ENCODE measurements at regions not wholly inside any gene's neighbourhood (a gene's known extent, or its start where the extent isn't known, plus 50 kb on each side); places are given as distances from the start of the nearest gene placed in this dataset.

DNA sequence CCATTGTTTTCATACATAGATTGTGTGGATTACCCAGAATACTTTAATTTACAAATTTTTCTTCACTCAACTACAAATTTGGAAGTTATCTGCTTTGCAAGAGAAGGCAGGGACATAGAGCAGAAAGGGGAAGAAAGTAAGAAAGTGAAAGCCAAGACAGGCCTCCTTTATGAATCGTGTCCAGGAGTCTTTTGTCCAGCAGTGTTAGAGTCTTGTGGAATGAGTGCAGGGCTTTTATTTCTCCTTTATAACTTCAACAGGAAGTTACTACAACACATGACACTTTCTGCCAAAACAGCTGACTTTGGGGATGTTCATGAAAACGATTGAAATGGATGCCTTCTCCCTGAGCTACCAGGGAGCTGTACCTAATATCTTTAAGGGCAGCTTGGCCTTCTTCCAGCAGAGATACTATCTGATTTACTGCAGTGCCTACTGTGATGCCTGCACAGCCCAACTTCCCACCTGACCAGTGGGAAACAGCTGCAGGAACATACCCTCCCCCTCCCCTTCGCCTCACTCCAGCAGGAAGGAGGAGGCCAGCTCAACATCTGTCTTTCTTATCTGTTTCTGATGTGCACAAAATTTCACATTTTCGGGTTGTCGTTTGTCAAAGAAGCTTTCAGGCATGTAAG lies 557.7 kb upstream of the SLIT2 start:
- no peak for DNase-seq

DNA sequence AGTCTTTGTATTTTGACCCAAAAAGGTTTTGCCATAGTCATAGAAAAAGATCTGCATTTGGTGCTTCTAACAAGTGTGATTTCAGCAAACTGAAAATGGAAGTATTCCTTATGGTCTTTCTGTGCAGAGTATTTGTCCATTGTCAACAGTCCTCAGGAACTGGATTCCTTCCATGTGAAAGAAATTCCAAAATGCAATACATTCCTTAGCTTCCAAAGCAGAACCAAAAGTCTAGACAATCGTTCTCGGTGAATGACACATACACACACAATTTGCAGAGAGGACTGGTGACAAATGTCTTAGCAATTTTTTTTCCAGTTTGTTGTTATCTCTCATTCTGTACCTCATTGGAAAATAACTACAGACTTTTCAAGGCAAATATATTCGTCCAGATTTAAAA lies 562.2 kb upstream of the SLIT2 start:
- no peak for DNase-seq

DNA sequence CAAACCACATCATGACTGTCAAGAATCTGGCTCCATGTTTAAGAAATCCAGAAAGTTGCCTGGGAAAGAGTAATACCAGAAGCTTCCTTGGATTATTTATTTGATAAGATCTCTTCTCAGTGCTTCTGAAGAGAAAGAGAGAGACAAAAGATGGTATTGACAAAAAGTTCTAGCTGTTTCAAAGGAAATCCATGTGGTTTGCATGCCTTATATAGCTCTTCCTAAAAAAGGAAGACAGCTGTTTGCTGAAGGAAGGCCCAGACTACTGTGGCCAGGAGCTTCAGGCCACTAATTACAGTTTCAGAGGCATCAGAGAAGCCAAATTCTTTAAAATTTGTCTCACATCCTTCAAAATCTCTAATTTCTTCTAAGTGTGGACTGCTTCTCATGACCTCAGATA lies 565.2 kb upstream of the SLIT2 start:
- DNase-seq: no peak

DNA sequence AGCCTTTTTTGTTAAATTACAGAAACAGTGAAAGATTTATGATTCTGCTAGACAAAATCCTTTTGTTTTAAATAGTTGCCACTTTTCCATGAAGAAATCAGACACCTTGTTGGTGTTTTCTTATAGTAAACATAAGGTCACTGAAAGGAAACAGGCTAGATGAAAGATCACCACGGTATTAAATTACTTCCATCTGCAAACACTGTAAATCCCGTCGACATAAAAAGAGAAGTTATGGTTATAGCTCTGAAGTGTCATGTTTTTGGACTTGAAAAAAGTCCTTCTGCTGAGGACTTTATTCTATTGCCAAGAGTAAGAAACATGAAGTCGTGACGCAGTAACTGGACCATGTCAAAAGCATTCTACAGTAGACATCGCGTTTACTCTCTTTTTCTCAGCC lies 567.6 kb upstream of the SLIT2 start:
- no peak for DNase-seq

DNA sequence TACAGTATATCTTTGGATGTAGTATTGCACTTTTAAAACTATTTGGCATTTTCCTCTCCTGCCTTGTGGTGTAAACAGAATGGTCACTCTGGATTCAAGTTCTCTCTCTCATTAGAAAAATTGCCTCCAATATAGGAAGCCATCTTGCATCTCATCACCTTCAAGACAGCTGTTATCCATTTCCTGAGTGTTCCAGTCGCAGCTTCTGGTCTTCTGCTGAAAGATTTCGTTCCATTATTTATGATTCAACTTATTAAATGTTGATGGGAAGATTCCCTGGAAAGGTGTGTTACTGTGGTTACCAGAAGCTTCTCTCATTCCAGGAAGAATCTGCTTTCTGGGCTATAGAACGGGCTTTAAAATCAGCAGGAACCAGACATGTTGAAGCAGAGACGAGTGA lies 568.3 kb upstream of the SLIT2 start:
- no peak for DNase-seq

DNA sequence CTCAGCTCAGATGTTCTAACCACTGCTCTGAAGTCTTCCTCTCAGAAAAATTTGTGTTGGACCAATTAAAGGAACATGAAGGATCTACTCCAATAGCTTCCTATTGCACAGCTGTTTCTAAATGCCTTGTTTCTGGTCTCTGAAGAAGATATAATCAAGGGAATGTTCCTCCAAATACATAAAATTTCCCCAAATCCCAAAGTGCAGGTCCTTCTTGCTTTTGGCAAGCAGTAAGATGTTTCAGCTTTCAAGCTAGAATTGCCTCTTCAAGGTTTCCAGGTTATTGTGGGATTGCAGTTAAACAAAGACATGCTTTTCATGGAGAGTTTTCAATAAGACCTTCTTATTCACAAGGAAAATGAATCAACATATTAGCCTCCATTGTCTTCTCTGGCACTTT lies 574.5 kb upstream of the SLIT2 start:
- DNase-seq: no peak

DNA sequence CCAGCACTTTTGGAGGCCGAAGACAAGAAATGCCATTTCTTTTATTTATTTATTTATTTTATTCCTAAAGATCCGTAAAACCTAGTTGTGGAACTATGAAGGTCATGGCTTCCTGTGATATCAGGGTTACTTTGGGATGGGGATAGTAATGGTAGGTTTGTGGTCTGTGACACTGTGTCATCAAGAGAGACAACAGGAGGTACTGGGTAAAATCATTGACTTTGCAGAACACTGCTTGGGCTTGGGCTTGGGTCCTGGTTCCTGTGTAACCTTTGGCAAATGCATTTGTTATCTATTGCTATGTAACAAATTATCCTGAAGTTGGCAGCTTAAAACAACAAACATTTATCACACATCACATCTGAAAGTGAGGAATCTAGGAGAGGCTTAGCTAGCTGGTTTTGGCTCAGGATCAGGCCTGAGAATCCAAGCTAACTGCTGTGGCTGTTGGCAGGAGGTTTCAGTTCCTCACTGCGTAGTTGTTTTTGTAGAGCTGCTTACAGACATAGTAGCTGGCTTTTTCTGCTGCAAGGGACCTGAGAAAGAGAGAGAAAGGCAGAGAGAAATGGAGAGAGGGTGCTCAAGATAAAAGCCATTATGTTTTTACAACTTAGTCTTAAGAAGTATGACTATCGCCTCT lies 576.4 kb upstream of the SLIT2 start:
- no peak for DNase-seq

DNA sequence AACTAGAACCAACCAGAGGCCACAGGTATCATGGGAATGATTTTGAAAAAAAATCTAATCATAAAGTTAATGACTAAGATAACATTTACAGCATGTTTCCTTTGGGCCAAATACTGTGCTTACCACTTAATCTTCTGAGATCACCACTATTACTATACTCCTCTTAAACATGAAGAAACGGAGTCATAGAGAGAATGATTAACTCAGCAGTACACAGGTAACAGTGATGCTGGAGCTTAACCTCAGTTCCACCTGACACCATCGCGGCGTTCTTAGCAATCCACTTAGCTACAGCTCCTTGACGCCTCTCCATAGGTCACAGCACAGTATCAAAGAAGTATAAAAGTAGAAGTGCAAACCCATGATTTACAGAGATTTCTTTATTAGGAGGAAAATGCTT lies 592.6 kb upstream of the SLIT2 start:
- no peak for DNase-seq

DNA sequence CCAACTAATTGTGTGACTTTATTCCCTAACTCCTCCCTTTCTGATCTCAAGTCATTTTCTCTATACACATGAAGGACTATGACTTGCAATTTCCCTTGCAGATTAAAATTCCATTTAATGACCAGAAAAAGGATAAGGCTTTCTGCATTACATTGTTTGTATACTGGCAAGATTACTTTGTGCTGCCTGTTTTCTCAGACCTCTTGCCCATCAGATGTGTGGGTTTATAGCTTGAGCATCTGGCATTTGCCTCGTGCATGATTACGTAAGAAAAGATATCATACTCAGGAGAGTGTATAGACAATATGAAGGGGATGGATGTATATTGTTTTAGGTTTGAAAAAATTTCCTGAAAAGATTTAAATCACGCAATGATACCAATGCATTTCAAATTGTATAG lies 593.8 kb upstream of the SLIT2 start:
- no peak for DNase-seq

DNA sequence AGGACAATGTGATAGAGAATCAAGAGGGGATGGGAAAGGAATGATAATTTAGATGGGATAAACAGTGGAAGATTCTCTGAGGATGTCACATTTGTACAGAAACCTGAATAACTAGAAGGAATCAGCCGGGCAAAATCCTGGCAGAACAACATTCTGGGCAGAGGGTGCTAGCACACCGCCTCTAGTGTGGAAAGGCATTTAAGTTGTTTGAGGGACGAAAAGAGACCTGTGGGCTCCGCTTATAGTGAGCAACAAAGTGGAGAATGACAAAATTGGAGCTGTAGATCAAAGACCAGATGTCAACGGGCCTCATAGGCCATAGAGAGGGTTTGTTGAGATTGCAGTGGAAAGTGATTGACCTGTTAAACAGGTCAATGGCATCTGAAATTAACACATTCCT lies 596.0 kb upstream of the SLIT2 start:
- no peak for DNase-seq

DNA sequence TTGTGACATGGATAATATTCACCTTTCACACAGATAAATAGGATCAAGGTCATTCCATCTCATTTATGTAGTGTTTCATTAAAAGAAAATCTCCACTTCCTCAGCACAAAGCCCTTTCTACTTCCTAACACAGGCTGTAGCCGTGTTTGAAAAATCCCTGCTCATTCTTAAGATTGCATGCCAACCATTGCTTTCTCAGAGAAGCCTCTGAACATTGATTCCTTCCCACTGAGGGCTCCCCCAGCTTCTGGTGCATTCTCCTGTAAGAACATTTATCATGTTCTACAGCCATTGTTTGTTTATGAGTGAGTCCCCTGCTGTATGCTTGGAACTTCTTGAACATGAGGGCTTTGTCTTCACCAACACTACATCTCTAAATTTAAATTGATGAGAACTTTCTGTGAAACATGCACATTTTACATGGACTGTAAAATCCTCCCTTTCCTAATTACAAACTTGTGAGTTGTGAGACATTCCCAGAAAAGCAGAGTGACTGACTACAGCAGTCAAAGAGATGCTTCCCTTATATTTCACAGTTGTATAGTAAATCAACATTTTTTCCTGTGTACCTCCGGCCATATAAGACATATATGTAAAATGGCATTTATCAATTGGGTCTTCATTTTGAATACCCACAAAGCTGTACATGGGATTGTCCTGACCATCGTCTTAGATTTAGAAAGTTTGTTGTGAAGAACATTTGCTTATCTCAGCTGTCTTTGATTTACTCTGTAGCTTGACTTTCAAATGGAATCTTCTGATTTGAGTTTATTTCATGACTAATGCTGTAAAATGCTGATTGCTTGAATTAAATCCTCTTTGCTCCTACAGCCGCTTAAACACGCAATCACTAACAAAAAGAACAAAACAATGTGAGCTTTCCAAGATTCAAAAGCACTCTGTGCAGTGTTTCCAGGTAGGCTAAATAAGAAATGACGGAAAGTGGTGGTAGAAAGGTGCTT lies 600.5 kb upstream of the SLIT2 start:
- no peak for DNase-seq

DNA sequence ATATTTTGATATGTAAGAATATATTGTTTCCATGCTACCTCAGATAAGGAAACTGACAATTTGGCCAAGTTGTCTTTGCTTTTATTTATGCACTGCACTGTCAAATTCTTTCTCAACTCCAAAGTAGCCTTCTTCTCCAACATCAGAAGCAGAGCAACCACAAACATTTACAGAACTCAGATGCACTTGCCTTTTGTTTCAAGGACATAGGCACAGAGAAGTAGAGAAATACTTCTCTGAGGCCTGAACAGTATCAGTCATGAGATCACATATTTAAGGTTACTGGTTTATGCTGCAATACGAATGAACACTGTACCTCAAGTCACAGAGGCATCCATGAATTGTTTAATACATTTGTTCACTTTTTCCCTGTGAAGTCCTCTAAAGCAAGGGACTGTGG lies 606.1 kb upstream of the SLIT2 start:
- DNase-seq: no peak

DNA sequence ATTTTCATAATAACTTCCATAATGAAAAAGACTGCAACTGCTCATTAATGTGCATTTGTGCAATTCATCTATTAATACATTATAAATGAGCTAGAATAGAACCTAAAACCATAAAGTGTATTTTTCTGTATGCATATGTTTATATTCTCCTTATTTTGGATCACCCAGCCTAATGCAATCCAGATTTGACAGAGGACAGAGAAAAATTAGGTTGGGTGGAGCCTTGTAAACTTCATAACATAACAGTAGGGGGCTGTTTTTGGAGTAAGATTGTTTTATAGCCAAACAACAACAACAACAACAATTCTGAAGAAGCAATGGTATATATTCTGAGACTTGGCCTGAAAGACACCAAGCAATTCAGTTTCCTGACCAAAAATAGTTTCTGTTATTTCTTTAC lies 615.3 kb upstream of the SLIT2 start:
- no peak for DNase-seq

DNA sequence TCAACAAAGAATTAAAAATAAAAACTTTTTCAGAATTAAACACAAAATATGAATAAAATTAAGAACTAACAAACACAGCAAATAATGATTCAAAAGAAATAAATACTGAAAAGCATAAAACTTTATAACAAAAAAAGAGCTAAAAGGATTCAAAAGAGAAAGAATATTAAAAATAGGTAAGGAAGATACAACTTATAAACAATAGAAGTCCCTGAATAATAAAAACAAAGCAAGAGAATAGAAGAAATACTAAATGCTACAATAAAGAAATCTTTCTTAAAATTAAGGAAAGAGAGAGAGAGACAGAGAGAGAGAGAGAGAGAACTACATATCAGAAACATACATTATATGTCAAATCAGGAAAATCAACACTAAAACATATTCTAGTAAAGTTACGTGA lies 619.9 kb upstream of the SLIT2 start:
- no peak for DNase-seq

DNA sequence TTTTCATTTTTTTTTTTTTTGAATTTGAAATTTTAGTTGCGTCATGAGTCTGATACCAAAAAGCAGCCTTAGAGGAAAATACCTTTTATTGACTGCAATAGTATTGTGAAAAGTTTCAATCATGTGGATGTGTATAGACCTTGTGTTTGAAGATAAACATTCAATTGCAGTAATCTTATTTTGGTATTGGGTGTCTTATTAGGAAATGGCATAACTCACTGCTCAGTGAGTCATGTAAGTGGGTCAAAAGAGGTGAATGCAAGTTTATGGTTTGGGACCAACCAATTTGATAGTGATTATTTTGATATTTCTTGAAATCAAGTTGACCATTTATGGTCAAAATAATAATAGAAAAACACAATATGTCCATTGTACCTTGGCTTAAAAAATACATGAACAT lies 627.8 kb upstream of the SLIT2 start:
- DNase-seq: no peak

DNA sequence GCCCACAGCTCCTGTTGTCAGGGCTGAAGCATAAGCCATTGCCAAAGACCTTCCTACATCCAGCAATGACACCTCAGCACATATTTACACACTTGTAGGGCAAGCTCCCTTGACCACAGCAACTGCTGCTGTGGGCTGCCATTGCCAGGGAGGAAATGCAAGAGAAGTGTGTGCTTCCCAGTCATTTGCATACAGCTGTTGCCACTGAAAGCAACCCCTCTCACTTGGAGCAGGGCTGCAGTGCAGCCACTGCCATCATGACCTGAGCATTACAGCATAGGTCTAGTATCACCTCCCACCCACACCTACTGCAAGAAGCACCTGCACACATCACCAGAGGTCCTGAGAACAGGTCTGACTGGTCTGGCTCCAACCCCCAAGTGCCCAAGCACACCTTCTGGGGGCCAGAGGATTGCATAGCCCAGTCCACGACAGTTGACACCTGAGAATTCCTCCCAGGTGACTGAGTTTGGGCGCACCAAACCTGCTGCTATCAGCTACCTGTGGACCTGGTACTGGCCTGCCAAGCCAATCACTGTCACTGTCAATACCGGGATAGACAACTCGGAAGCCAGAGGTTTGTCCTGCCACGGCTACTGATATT lies 636.5 kb upstream of the SLIT2 start:
- no peak for DNase-seq

DNA sequence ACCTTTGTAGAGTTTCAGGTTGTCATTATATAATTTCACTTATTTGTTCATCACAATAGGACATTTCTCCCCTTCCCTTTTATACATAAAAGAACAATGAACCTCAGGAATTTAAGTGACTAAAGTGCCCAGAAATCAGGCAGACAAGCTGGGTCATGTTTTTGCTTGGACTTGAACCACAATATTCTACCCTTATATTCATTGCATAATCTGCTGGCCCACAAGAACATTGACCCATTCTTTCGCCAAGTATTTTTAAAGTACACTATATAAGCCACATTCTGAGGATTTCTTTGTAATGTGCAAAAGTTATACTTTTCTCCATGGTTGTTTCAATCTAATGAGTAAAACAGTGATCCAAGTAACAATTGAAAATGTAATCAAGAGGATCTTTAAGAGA lies 637.5 kb upstream of the SLIT2 start:
- no peak for DNase-seq

DNA sequence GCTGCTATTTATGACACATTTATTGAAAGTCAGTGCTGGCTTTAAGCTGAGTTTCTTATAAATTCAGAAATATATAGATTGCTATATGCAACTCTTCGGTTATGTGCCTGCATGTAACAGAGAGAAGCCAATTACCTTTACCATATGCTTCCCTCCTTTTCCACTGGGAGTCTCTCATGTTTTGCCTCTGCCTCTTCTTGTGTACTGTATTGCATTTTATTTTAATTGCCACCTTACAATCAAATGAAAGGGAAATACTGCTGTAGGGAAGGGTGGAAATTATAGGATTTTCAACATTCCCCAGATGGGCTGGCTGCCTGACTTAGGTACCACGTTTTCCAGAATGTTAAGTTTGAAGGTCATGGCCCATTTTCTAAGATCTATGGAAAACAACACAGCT lies 655.4 kb upstream of the SLIT2 start:
- DNase-seq: no peak

DNA sequence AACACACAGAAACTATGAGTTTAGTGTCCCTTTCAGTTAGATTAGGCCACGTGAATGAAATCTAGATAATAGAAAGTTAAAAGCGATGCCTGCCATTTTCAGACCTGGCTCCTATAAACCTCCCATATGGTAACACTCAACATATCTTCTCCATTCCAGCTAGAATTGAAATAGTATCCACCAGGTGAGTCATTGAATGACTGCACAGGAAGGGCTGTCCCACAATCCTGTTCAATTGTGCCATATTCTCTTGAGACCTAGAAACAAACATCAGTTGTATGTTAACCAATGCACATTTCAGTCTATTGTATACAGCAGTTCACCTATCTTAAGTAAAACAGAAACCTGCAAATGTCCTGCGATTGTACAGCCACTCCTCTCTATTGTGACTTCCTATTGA lies 659.3 kb upstream of the SLIT2 start:
- DNase-seq: no peak

DNA sequence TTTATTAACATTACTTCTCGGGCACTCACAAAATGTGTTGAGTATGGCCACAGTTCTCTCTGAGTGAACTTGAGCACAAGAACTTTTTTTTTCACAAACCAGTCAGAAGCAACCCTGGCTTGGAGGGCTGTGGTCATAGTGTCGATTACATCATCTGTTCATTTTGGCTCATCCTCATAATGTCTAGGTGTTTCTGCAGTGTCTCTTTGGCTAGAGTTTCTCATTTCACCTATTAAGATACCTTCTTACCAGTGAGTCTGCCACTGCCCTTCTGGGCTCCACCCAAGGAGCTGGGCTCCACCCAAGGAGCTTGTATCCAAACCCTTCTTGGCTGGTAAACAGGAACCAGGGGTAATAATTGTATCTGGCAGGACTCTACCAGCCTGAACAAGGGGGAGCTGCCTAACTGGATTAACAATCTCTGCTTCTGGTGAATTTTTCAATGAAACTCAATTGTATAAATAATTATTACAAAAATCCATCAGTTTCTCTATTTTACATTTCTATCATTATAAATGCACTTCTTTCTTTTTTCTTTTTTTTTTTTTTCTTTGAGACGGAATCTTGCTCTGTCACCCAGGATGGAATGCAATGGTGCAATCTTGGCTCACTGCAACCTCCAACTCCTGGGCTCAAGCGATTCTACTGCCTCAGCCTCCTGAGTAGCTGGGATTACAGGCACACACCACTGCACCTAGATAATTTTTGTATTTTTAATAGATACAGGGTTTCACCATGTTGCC lies 667.7 kb upstream of the SLIT2 start:
- DNase-seq: no peak

DNA sequence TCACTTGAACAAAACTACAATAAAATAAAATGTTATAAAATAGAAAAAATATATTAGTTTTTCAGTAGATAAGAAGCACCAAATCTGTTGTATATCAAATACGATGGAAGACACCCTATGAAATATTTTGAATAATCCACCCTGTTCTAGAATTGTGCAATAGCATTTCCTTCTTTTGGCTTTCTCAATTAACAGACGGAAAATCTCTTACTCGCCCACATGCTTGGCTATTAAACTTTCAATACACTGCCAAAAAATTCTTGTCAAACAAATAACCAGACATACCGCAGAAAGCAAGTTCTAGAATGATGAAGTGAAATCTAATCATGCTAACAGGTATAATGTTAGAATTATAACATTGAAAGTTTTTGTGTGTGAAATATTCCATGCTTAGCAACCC lies 671.6 kb upstream of the SLIT2 start:
- no peak for DNase-seq

DNA sequence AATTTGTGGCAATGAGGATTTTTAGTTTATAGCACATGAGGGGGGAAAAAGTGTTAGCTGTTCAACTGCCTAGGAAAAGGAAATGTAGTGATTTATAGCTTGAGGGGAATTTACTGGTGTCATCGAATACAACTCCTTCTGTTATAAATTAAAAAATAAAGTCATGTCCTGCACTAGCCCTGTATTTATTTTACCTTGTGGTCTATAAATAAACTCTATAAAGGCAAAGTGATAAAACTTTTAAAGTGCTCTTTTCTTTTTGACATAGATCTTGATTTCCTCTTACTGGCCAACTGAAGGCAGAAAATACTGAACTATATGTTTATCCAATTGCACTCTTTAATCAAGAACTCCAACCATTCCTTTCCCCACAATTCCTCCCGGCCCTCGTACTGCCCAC lies 672.1 kb upstream of the SLIT2 start:
- no peak for DNase-seq

DNA sequence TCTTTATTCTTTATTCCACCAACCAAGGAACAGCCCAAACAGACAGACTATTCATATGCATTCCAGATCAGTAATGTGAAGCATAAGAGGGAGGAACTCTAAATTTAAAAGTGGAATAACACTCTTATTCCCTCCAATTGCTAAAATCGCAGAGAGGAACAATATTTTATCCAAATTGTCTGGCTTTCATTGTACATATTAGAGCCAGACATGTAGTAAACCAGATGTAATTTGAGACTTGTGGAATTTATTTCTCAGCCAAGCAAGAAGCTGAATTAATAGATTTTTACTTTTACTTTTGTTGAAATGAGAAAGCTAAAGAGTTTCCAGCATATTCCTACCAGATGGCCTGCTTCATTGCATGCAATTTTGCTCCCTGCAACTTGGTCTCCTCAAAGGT lies 674.6 kb upstream of the SLIT2 start:
- no peak for DNase-seq

Data from CD4-positive, alpha-beta T cell treated with Interleukin-17A for 4 hours (primary cell).